Activated T-cell treated with anti-CD3 and anti-CD28 coated beads for 48 hours (primary cell): ENCODE measurements at regions not wholly inside any gene's neighbourhood (a gene's known extent, or its start where the extent isn't known, plus 50 kb on each side); places are given as distances from the start of the nearest gene placed in this dataset.
A peak's percentile ranks its signal among the peaks of the same experiment; 100 is the strongest.
"Not testable (repeated sequence)": the region's sequence is repeated elsewhere in the genome, so short reads cannot be mapped to it uniquely, and the experiment has no call there.

Experiments
- DNase-seq: peaks from one replicate; pipeline ENCODE4 v3.0.0-alpha.2; 2020; ENCODE audit warnings: low read depth

- DNase-seq = no peak
These were observed 63.1 kb upstream of the NDN start for GRCh38 chr15:23750179-23750578.

- no peak for DNase-seq
These were observed 63.7 kb upstream of the NDN start for GRCh38 chr15:23750776-23751175.

GRCh38 chr15:23753248-23753647, 66.1 kb upstream of the NDN start:
- no peak for DNase-seq

GRCh38 chr15:23758891-23759290, 71.8 kb upstream of the NDN start:
- no peak for DNase-seq

- DNase-seq = no peak
These were observed 72.9 kb upstream of the NDN start for GRCh38 chr15:23760024-23760423.

- DNase-seq = no peak
These were observed 74.3 kb upstream of the NDN start for GRCh38 chr15:23761386-23761785.

- no peak for DNase-seq
These were observed 74.9 kb upstream of the NDN start for GRCh38 chr15:23762026-23762425.

GRCh38 chr15:23763021-23763420, 75.9 kb upstream of the NDN start:
- no peak for DNase-seq

- no peak for DNase-seq
These were observed 77.2 kb upstream of the NDN start for GRCh38 chr15:23764306-23764705.

- no peak for DNase-seq
These were observed 77.6 kb upstream of the NDN start for GRCh38 chr15:23764716-23765115.

- not testable (repeated sequence) for DNase-seq
These were observed 79.7 kb upstream of the NDN start for GRCh38 chr15:23766779-23767178.

- DNase-seq = no peak
These were observed 86.0 kb upstream of the NDN start for GRCh38 chr15:23773093-23773492.

GRCh38 chr15:23787346-23788105, 100.4 kb upstream of the NDN start:
- no peak for DNase-seq

GRCh38 chr15:23793191-23793680, 106.1 kb upstream of the NDN start:
- DNase-seq = no peak

- no peak for DNase-seq
These were observed 110.8 kb upstream of the NDN start for GRCh38 chr15:23797747-23798446.

GRCh38 chr15:23801881-23802280, 114.8 kb upstream of the NDN start:
- no peak for DNase-seq

GRCh38 chr15:23802896-23803435, 115.9 kb upstream of the NDN start:
- not testable (repeated sequence) for DNase-seq

- no peak for DNase-seq
These were observed 119.9 kb upstream of the NDN start for GRCh38 chr15:23806980-23807379.

- peak; percentile 3 for DNase-seq
These were observed 136.4 kb upstream of the NDN start for GRCh38 chr15:23823508-23823907.

- no peak for DNase-seq
These were observed 141.7 kb upstream of the NDN start for GRCh38 chr15:23828786-23829185.

- no peak for DNase-seq
These were observed 148.8 kb upstream of the NDN start for GRCh38 chr15:23835953-23836352.

GRCh38 chr15:23839893-23840474, 152.9 kb upstream of the NDN start:
- no peak for DNase-seq

- no peak for DNase-seq
These were observed 159.1 kb upstream of the NDN start for GRCh38 chr15:23846218-23846617.
